AG04449 (cell line): ENCODE measurements at regions not wholly inside any gene's neighbourhood (a gene's known extent, or its start where the extent isn't known, plus 50 kb on each side); places are given as distances from the start of the nearest gene placed in this dataset.

ENCODE experiments used
- CTCF ChIA-PET: fragments of 350-600 bp; formaldehyde crosslinking; extraction: SDS; loops from one replicate; lab custom pipeline; 2021; ENCODE audit warnings: antibody characterized with exemption; lab: Yijun Ruan, JAX
- POLR2A ChIA-PET: fragments of 400-600, 350-600 bp; formaldehyde crosslinking; extraction: SDS; loops from one replicate; lab custom pipeline; 2020; ENCODE audit warnings: antibody characterized with exemption, inconsistent platforms; lab: Yijun Ruan, JAX
- DNase-seq: peaks from one replicate; pipeline ENCODE4 v3.0.0-alpha.2; 2010; ENCODE audit warnings: low read depth, low spot score
- H3K4me3 ChIP-seq: 2 replicates; pipeline ENCODE4 v1.5.1; 2011; ENCODE audit warnings: low read depth, mild to moderate bottlenecking, control low read depth, low read length
- TF ChIP-seq, protein P1 (sequence below): IDR thresholded peaks from one replicate; pipeline ENCODE4 v1.5.1; 2011; ENCODE audit warnings: mild to moderate bottlenecking, moderate library complexity, low read length, control low read depth, inconsistent platforms; ENCODE audit not compliant: insufficient read depth; ENCODE audit errors: missing control alignments

DNA sequence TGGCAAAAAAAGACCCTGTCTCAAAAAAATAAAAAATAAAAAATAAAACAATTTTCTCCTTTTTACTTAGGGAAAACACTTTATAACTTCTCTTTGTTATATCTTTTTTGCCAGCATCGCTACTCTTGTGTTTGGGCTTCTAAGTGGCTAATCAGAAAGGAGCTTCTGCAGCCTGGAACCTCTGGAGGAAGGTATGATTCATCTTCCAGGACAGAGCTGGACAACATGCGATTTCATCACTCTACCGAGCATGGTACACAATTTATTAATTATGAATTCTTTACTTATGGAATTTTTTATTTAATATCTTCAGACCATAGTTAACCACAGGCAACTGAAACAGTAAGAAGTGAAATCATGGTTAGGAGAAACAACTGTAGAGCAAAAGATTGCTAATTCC lies 1254.3 kb upstream of the AGA start:
- ChIA-PET CTCF (no interaction called here), POLR2A (no interaction called here)
- no peak for DNase-seq
- TF ChIP-seq, protein P1, sequence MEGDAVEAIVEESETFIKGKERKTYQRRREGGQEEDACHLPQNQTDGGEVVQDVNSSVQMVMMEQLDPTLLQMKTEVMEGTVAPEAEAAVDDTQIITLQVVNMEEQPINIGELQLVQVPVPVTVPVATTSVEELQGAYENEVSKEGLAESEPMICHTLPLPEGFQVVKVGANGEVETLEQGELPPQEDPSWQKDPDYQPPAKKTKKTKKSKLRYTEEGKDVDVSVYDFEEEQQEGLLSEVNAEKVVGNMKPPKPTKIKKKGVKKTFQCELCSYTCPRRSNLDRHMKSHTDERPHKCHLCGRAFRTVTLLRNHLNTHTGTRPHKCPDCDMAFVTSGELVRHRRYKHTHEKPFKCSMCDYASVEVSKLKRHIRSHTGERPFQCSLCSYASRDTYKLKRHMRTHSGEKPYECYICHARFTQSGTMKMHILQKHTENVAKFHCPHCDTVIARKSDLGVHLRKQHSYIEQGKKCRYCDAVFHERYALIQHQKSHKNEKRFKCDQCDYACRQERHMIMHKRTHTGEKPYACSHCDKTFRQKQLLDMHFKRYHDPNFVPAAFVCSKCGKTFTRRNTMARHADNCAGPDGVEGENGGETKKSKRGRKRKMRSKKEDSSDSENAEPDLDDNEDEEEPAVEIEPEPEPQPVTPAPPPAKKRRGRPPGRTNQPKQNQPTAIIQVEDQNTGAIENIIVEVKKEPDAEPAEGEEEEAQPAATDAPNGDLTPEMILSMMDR: no peak
- no peak overlapping the region for H3K4me3 ChIP-seq

DNA sequence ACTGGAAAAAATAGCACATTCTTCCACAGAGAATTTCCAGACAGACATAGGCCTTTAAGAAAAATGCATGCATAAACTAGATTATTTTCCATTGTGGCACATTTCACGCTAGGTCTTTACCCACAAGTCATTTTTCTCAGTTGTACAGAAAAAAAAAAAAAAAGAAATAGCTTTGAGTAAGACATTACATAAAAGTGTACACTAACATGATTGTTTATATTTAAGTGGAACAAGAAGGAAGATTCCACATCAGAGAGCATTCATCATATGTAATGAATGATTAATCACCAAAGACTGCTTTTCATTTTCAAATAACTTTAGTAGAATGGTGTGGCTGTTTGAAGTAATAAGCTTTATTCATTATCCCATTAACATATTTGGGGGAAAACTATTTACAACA lies 1270.2 kb upstream of the AGA start:
- H3K4me3 ChIP-seq: no peak overlapping the region
- ChIA-PET CTCF (no interaction called here), POLR2A (no interaction called here)
- TF ChIP-seq, protein P1: no peak
- DNase-seq: no peak

DNA sequence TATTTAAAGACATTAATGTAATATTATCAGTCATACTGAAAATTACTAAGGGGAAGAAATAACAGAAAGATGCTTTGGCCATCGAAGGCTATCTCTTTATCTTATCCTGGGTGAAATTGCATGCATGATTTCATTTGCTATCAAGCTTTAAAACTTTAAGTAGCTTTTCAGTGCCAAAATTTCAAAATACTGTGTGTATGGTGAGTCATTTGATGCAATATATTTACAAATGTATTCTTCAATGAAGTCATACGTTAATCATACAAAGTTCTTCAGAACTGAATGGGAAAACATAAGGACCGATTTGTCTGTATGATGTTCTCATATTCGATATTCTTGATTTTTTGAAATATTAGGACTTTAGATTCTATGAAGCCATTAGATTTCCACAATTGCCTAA lies 1295.8 kb upstream of the AGA start:
- no peak overlapping the region for H3K4me3 ChIP-seq
- CTCF ChIA-PET: no interaction called here
- POLR2A ChIA-PET: no interaction called here
- TF ChIP-seq, protein P1: no peak
- DNase-seq: no peak

DNA sequence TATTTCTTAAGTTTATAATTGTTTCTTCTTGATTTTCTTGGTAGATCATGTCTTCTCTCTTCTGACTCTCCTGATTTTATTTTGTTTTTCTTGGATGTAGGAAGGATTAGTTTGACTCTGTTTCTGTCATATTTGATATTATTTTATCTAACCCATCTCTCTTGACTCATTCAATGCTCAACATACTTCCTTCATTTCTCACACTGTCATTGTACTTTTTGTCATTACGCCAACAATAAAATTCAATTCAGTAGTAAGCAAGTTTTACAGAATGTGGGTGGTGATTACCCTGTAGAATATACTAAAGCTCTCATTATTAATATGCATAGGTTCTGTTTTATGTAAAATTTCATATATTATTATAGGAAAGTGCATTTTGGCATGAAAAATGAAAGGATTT lies 1303.0 kb upstream of the AGA start:
- no peak for DNase-seq
- ChIA-PET CTCF (no interaction called here), POLR2A (no interaction called here)
- no peak overlapping the region for H3K4me3 ChIP-seq
- TF ChIP-seq, protein P1: no peak

DNA sequence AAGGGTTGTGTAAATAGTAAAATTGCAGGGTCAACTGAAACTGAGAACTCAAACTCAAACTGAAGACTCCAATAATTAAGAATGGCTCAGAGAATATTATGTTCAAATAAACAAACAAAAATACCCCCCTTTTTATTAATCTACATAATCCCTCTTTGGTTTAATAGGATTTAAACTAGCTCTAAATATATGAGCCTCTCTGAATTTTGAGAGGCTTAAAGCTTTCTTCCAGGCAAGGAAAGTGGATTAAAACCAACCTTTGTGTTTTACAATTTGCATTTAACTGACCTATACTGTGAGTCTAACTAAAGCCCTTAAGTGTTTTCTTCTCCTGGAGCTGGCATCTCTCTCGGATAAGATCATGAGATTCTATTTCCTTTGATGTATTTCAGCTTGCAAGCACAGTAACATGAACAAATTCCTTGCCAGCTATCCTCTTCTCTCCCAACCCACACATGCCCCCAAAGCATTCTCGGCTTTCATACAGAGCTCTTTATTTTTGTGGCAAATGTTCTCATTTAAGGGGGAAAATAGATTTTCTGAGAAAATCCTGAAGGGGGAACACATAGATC lies 1310.8 kb upstream of the AGA start:
- TF ChIP-seq, protein P1: no peak
- DNase-seq: no peak
- no peak overlapping the region for H3K4me3 ChIP-seq
- ChIA-PET POLR2A (no interaction called here), CTCF (no interaction called here)

DNA sequence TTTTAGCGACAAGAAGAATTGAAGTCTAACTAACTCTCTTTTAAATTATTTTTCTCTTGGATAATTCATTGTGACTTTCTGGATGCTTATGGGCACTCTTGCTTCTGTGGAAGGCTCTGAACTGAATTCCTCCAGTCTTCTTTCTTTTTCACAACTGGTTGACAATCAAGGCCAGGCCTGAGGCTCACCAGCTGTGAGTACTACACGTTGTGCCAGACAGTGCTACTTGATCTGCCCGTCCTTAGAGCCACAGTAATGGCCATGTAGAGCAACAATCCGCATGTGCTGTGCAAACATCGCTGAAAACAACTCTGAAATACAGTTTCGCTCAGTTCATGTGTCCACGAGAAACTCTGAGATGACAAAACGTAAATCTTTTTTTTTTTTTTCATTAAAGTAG lies 1336.3 kb upstream of the AGA start:
- CTCF ChIA-PET: no interaction called here
- no peak for DNase-seq
- TF ChIP-seq, protein P1: no peak
- no peak overlapping the region for H3K4me3 ChIP-seq
- POLR2A ChIA-PET: no interaction called here
